ENCODE measurements at regions not wholly inside any gene's neighbourhood (a gene's known extent, or its start where the extent isn't known, plus 50 kb on each side); places are given as distances from the start of the nearest gene placed in this dataset.

GRCh38 chr6:147821295-147821897, 312.9 kb downstream of the SAMD5 start:
- ChIA-PET POLR2A (no interaction called here), CTCF (no interaction called here)
- no peaks in the 10 kb centered on the region for H3K36me3 ChIP-seq (ENCODE audit: control insufficient read depth in 4 of 4, insufficient read depth in 4 of 4, low read length in 3 of 4)
- H3K4me1 ChIP-seq (ENCODE audit: control extremely low read depth in 1 of 4, control insufficient read depth in 4 of 4, insufficient read depth in 4 of 4, low read length in 3 of 4), result no peaks in the 10 kb centered on the region
- WGBS (ENCODE audit: insufficient coverage), result 99% methylated on average over 12 of the region's 14 CpGs
- H3K9me3 ChIP-seq (ENCODE audit: control extremely low read depth in 1 of 5, control insufficient read depth in 4 of 5, insufficient read depth in 2 of 5, low read depth in 1 of 5, low read length in 4 of 5), result no peaks in the 10 kb centered on the region
- H3K4me3 ChIP-seq (ENCODE audit: control insufficient read depth in 1 of 7, extremely low read depth in 1 of 7, insufficient read depth in 4 of 7, low read depth in 2 of 7, low read length in 6 of 7), result no peak overlapping the region
- H3K27me3 ChIP-seq (replicated peaks in 2 of 5; ENCODE audit: control insufficient read depth in 4 of 5, insufficient read depth in 5 of 5, low read length in 4 of 5), result peaks cover 0 to 1% (median 0%) of the 10 kb centered on the region in 5 experiments
- DNase-seq, result no peak
- no peak overlapping the region for H3K27ac ChIP-seq (ENCODE audit: insufficient read depth in 1 of 2, low read depth in 1 of 2, low read length in 2 of 2, poor library complexity in 1 of 2, severe bottlenecking in 2 of 2)

GRCh38 chr6:147823936-147824335, 315.4 kb downstream of the SAMD5 start:
- H3K27me3 ChIP-seq (replicated peaks in 2 of 5; ENCODE audit: control insufficient read depth in 4 of 5, insufficient read depth in 5 of 5, low read length in 4 of 5), result no peaks in the 10 kb centered on the region
- H3K36me3 ChIP-seq (ENCODE audit: control insufficient read depth in 4 of 4, insufficient read depth in 4 of 4, low read length in 3 of 4), result no peaks in the 10 kb centered on the region
- ChIA-PET POLR2A (no interaction called here), CTCF (no interaction called here)
- H3K27ac ChIP-seq (ENCODE audit: insufficient read depth in 1 of 2, low read depth in 1 of 2, low read length in 2 of 2, poor library complexity in 1 of 2, severe bottlenecking in 2 of 2), result no peak overlapping the region
- WGBS (ENCODE audit: insufficient coverage), result 90% methylated on average over 2 of the region's 2 CpGs
- H3K4me3 ChIP-seq (ENCODE audit: control insufficient read depth in 1 of 7, extremely low read depth in 1 of 7, insufficient read depth in 4 of 7, low read depth in 2 of 7, low read length in 6 of 7), result no peak overlapping the region
- DNase-seq, result no peak
- H3K4me1 ChIP-seq (ENCODE audit: control extremely low read depth in 1 of 4, control insufficient read depth in 4 of 4, insufficient read depth in 4 of 4, low read length in 3 of 4), result no peaks in the 10 kb centered on the region
- no peaks in the 10 kb centered on the region for H3K9me3 ChIP-seq (ENCODE audit: control extremely low read depth in 1 of 5, control insufficient read depth in 4 of 5, insufficient read depth in 2 of 5, low read depth in 1 of 5, low read length in 4 of 5)

- no peak for DNase-seq
- Histone ChIP-seq H3K9me3 (ENCODE audit: control extremely low read depth in 1 of 5, control insufficient read depth in 4 of 5, insufficient read depth in 2 of 5, low read depth in 1 of 5, low read length in 4 of 5) (no peaks in the 10 kb centered on the region), H3K4me3 (ENCODE audit: control insufficient read depth in 1 of 7, extremely low read depth in 1 of 7, insufficient read depth in 4 of 7, low read depth in 2 of 7, low read length in 6 of 7) (no peak overlapping the region), H3K27me3 (replicated peaks in 2 of 5; ENCODE audit: control insufficient read depth in 4 of 5, insufficient read depth in 5 of 5, low read length in 4 of 5) (no peaks in the 10 kb centered on the region), H3K27ac (ENCODE audit: insufficient read depth in 1 of 2, low read depth in 1 of 2, low read length in 2 of 2, poor library complexity in 1 of 2, severe bottlenecking in 2 of 2) (no peak overlapping the region), H3K36me3 (ENCODE audit: control insufficient read depth in 4 of 4, insufficient read depth in 4 of 4, low read length in 3 of 4) (no peaks in the 10 kb centered on the region), H3K4me1 (ENCODE audit: control extremely low read depth in 1 of 4, control insufficient read depth in 4 of 4, insufficient read depth in 4 of 4, low read length in 3 of 4) (no peaks in the 10 kb centered on the region)
- CTCF ChIA-PET, result no interaction called here
- WGBS (ENCODE audit: insufficient coverage), result 100% methylated on average over 1 of the region's 2 CpGs
- POLR2A ChIA-PET, result no interaction called here
These were observed 317.4 kb downstream of the SAMD5 start for GRCh38 chr6:147825848-147826247.

DNA sequence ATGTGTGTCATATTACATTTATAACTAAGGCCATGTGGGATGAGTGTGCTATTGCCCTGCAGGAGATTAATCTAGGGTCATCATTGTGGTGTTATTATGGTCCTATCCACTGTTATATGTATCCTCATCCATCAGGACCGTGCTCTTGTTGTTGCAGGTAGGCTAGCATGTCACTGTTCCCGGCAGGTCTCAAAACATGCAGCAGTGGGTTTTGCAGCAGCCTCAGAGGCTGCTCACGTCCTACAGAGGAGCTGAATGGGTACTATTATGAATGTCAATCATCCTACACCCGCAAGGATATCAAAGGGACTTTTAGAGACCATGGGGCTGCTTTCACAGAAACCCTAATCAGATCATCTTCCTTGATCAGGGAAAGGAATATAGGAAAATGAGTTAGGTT, 318.2 kb downstream of the SAMD5 start:
- Histone ChIP-seq H3K4me1 (ENCODE audit: control extremely low read depth in 1 of 4, control insufficient read depth in 4 of 4, insufficient read depth in 4 of 4, low read length in 3 of 4) (no peaks in the 10 kb centered on the region), H3K27me3 (replicated peaks in 2 of 5; ENCODE audit: control insufficient read depth in 4 of 5, insufficient read depth in 5 of 5, low read length in 4 of 5) (no peaks in the 10 kb centered on the region), H3K9me3 (ENCODE audit: control extremely low read depth in 1 of 5, control insufficient read depth in 4 of 5, insufficient read depth in 2 of 5, low read depth in 1 of 5, low read length in 4 of 5) (no peaks in the 10 kb centered on the region), H3K27ac (ENCODE audit: insufficient read depth in 1 of 2, low read depth in 1 of 2, low read length in 2 of 2, poor library complexity in 1 of 2, severe bottlenecking in 2 of 2) (no peak overlapping the region), H3K36me3 (ENCODE audit: control insufficient read depth in 4 of 4, insufficient read depth in 4 of 4, low read length in 3 of 4) (no peaks in the 10 kb centered on the region), H3K4me3 (ENCODE audit: control insufficient read depth in 1 of 7, extremely low read depth in 1 of 7, insufficient read depth in 4 of 7, low read depth in 2 of 7, low read length in 6 of 7) (no peak overlapping the region)
- ChIA-PET CTCF (no interaction called here), POLR2A (no interaction called here)
- DNase-seq, result no peak
- WGBS (ENCODE audit: insufficient coverage), result 100% methylated on average over 4 of the region's 4 CpGs

DNA sequence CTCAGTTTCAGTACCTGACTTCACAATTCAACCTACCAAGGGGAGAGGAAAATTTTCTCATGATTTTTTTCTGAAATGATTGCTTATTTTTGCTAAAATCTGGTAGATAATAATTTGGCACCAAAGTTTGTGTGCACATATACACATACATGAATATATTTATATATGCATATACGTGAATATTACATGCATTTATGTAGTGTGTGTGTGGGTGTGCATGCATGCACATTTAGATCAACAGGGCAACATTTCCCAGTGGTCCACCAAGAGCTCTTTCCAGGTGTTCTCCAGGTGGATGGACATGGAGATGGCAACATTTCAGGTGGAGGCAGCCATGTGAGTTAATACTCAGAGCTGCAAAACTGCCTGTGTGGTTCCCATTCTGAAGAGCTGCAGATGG, 320.9 kb downstream of the SAMD5 start:
- Histone ChIP-seq H3K4me3 (ENCODE audit: control insufficient read depth in 1 of 7, extremely low read depth in 1 of 7, insufficient read depth in 4 of 7, low read depth in 2 of 7, low read length in 6 of 7) (no peak overlapping the region), H3K27me3 (replicated peaks in 2 of 5; ENCODE audit: control insufficient read depth in 4 of 5, insufficient read depth in 5 of 5, low read length in 4 of 5) (peaks cover 0 to 3% (median 0%) of the 10 kb centered on the region in 5 experiments), H3K9me3 (ENCODE audit: control extremely low read depth in 1 of 5, control insufficient read depth in 4 of 5, insufficient read depth in 2 of 5, low read depth in 1 of 5, low read length in 4 of 5) (no peaks in the 10 kb centered on the region), H3K4me1 (ENCODE audit: control extremely low read depth in 1 of 4, control insufficient read depth in 4 of 4, insufficient read depth in 4 of 4, low read length in 3 of 4) (no peaks in the 10 kb centered on the region), H3K27ac (ENCODE audit: insufficient read depth in 1 of 2, low read depth in 1 of 2, low read length in 2 of 2, poor library complexity in 1 of 2, severe bottlenecking in 2 of 2) (no peak overlapping the region), H3K36me3 (ENCODE audit: control insufficient read depth in 4 of 4, insufficient read depth in 4 of 4, low read length in 3 of 4) (no peaks in the 10 kb centered on the region)
- WGBS (ENCODE audit: insufficient coverage), result no CpG with 5 or more reads among the region's 1 CpG
- ChIA-PET POLR2A (no interaction called here), CTCF (interaction anchor here (0.7 kb wide), 1 partner anchor 23 kb away, joined by 3 read pairs; no protein-coding TSS in a partner anchor)
- DNase-seq, result no peak

DNA sequence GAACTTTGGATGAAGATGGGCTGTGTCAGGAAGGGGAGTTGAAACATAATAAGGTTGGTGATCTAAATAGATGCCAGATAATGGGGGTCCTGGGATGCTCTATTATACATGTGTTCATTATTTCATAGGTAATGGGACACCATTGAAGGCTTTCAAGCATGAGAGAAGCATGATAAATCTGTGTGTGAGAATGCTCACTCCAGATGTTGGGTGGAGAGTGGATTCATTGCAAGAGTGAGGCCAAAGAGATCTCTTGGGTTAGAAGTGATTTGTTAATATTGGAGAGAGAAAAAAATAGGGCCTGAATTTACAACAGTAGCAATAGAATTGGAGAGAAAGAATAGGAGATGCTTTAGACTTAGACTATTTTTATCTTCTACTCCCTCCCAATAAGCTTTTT, 321.3 kb downstream of the SAMD5 start:
- no peak for DNase-seq
- H3K27me3 ChIP-seq (replicated peaks in 2 of 5; ENCODE audit: control insufficient read depth in 4 of 5, insufficient read depth in 5 of 5, low read length in 4 of 5), result peaks cover 0 to 3% (median 0%) of the 10 kb centered on the region in 5 experiments
- H3K36me3 ChIP-seq (ENCODE audit: control insufficient read depth in 4 of 4, insufficient read depth in 4 of 4, low read length in 3 of 4), result no peaks in the 10 kb centered on the region
- ChIA-PET POLR2A (no interaction called here), CTCF (interaction anchor here (0.7 kb wide), 1 partner anchor 23 kb away, joined by 3 read pairs; no protein-coding TSS in a partner anchor)
- H3K9me3 ChIP-seq (ENCODE audit: control extremely low read depth in 1 of 5, control insufficient read depth in 4 of 5, insufficient read depth in 2 of 5, low read depth in 1 of 5, low read length in 4 of 5), result no peaks in the 10 kb centered on the region
- H3K27ac ChIP-seq (ENCODE audit: insufficient read depth in 1 of 2, low read depth in 1 of 2, low read length in 2 of 2, poor library complexity in 1 of 2, severe bottlenecking in 2 of 2), result no peak overlapping the region
- H3K4me1 ChIP-seq (ENCODE audit: control extremely low read depth in 1 of 4, control insufficient read depth in 4 of 4, insufficient read depth in 4 of 4, low read length in 3 of 4), result no peaks in the 10 kb centered on the region
- no peak overlapping the region for H3K4me3 ChIP-seq (ENCODE audit: control insufficient read depth in 1 of 7, extremely low read depth in 1 of 7, insufficient read depth in 4 of 7, low read depth in 2 of 7, low read length in 6 of 7)

DNA sequence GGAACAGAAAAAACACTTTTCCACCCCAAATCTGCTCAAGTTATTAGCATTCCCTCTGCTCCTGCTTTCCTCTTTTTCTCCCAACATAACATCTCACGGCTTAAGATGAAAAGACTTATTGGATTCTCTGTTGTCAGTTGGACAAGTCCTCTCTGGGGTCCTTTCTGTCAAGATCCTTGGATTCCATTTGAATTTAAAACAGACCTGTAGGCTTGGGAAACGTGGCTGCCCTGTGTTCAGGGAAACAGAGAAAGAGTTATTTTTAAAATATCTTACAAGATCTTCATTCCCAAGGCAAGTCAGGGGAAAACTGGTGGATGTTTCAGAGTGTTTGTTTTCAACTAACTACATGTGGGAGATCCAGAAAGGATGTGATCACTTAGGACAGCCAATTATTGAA, 322.9 kb downstream of the SAMD5 start:
- POLR2A ChIA-PET, result no interaction called here
- H3K9me3 ChIP-seq (ENCODE audit: control extremely low read depth in 1 of 5, control insufficient read depth in 4 of 5, insufficient read depth in 2 of 5, low read depth in 1 of 5, low read length in 4 of 5), result no peaks in the 10 kb centered on the region
- no peak for DNase-seq
- peaks cover 0 to 3% (median 0%) of the 10 kb centered on the region in 5 experiments for H3K27me3 ChIP-seq (replicated peaks in 2 of 5; ENCODE audit: control insufficient read depth in 4 of 5, insufficient read depth in 5 of 5, low read length in 4 of 5)
- H3K4me3 ChIP-seq (ENCODE audit: control insufficient read depth in 1 of 7, extremely low read depth in 1 of 7, insufficient read depth in 4 of 7, low read depth in 2 of 7, low read length in 6 of 7), result no peak overlapping the region
- WGBS (ENCODE audit: insufficient coverage), result 100% methylated on average over 1 of the region's 2 CpGs
- CTCF ChIA-PET, result no interaction called here
- no peaks in the 10 kb centered on the region for H3K4me1 ChIP-seq (ENCODE audit: control extremely low read depth in 1 of 4, control insufficient read depth in 4 of 4, insufficient read depth in 4 of 4, low read length in 3 of 4)
- no peak overlapping the region for H3K27ac ChIP-seq (ENCODE audit: insufficient read depth in 1 of 2, low read depth in 1 of 2, low read length in 2 of 2, poor library complexity in 1 of 2, severe bottlenecking in 2 of 2)
- no peaks in the 10 kb centered on the region for H3K36me3 ChIP-seq (ENCODE audit: control insufficient read depth in 4 of 4, insufficient read depth in 4 of 4, low read length in 3 of 4)

Measured in common myeloid progenitor, CD34-positive (primary cell).